GM12878 (cell line): ENCODE measurements at regions not wholly inside any gene's neighbourhood (a gene's known extent, or its start where the extent isn't known, plus 50 kb on each side); places are given as distances from the start of the nearest gene placed in this dataset.

Experiments
- RELA ChIP-seq: fragments of 450-650 bp; IDR thresholded peaks from 2 replicates; pipeline ENCODE4 v1.8.0; 2014; ENCODE audit warnings: borderline replicate concordance; ENCODE audit not compliant: partially characterized antibody
- SRF ChIP-seq, 2 experiments: IDR thresholded peaks; 2 replicates each; pipeline ENCODE4 v1.6.1; 2011; ENCODE audit warnings: low read depth in 2 of 2, low read length in 2 of 2, mild to moderate bottlenecking in 1 of 2, moderate library complexity in 1 of 2
- ZNF274 ChIP-seq: IDR thresholded peaks from one replicate; pipeline ENCODE4 v1.8.0; 2011; ENCODE audit not compliant: insufficient read length, insufficient read depth

- TF ChIP-seq SRF (IDR thresholded peaks at IDR 0.05; ENCODE audit: low read depth in 2 of 2, low read length in 2 of 2) (no peak), RELA (no peak), ZNF274 (no peak)
Measured at GRCh38 chr4:122227202-122227601, 75.1 kb downstream of the BLTP1 start.
